ENCODE measurements at regions not wholly inside any gene's neighbourhood (a gene's known extent, or its start where the extent isn't known, plus 50 kb on each side); places are given as distances from the start of the nearest gene placed in this dataset.

DNA sequence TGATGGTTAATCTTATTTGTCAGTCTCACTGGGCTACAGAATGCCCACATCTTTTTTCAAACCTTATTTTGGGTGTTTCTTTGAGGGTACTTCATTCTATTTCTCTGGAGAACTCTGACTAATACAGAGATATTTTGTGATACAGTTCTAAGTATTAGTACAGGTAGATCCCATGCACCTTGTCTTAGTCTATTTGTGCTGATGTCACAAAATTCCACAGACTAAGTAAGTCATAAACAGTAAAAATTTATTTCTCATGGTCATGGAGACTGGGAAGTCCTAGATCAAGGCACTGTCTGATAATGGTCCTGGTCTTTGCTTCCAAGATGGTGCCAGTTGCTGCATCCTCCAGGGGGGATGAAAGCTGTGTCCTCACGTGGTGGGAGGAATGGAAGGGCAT, 68.6 kb upstream of the EPHA4 start:
- TF ChIP-seq, protein P1, sequence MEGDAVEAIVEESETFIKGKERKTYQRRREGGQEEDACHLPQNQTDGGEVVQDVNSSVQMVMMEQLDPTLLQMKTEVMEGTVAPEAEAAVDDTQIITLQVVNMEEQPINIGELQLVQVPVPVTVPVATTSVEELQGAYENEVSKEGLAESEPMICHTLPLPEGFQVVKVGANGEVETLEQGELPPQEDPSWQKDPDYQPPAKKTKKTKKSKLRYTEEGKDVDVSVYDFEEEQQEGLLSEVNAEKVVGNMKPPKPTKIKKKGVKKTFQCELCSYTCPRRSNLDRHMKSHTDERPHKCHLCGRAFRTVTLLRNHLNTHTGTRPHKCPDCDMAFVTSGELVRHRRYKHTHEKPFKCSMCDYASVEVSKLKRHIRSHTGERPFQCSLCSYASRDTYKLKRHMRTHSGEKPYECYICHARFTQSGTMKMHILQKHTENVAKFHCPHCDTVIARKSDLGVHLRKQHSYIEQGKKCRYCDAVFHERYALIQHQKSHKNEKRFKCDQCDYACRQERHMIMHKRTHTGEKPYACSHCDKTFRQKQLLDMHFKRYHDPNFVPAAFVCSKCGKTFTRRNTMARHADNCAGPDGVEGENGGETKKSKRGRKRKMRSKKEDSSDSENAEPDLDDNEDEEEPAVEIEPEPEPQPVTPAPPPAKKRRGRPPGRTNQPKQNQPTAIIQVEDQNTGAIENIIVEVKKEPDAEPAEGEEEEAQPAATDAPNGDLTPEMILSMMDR (optimal IDR thresholded peaks at IDR 0.05 in 1 of 3, IDR thresholded peaks at IDR 0.05 in 1 of 3, conservative IDR thresholded peaks at IDR 0.05 in 1 of 3; ENCODE audit: extremely low read depth in 1 of 3, insufficient read depth in 2 of 3, low read length in 3 of 3) = no peak
- TF ChIP-seq EZH2 (IDR thresholded peaks at IDR 0.05; ENCODE audit: low read length) = no peak

Data from keratinocyte (primary cell).